Fibroblast of lung (primary cell): ENCODE measurements at regions not wholly inside any gene's neighbourhood (a gene's known extent, or its start where the extent isn't known, plus 50 kb on each side); places are given as distances from the start of the nearest gene placed in this dataset.

Experiments used
- CTCF ChIP-seq, 2 donors: IDR thresholded peaks in 1 of 2; conservative IDR thresholded peaks in 1 of 2; 1 replicate in 1 of 2; 2 replicates in 1 of 2; pipeline ENCODE4 v1.5.1; 2011 to 2012; ENCODE audit warnings: low read length in 2 of 2, control low read depth in 1 of 2, inconsistent platforms in 1 of 2, low read depth in 1 of 2, mild to moderate bottlenecking in 1 of 2
- EZH2 ChIP-seq: IDR thresholded peaks from 2 replicates; pipeline ENCODE4 v1.5.1; 2012; ENCODE audit warnings: low read length, control low read depth, mild to moderate bottlenecking; ENCODE audit errors: missing control alignments

- TF ChIP-seq CTCF (conservative IDR thresholded peaks at IDR 0.05 in 1 of 2, IDR thresholded peaks at IDR 0.05 in 1 of 2; ENCODE audit: low read depth in 1 of 2, low read length in 2 of 2): no peak
- no peak for TF ChIP-seq EZH2
Observed at GRCh38 chr1:58993403-58993802, 209.6 kb upstream of the JUN start.
